Astrocyte of the spinal cord (primary cell): ENCODE measurements at regions not wholly inside any gene's neighbourhood (a gene's known extent, or its start where the extent isn't known, plus 50 kb on each side); places are given as distances from the start of the nearest gene placed in this dataset.

Source experiments
- DNase-seq: peaks from one replicate; pipeline ENCODE4 v3.0.0; 2011; ENCODE audit warnings: low read depth, low spot score
- H3K4me3 ChIP-seq: 2 replicates; pipeline ENCODE4 v1.5.1; 2011; ENCODE audit warnings: low read depth, mild to moderate bottlenecking, low read length, moderate library complexity
- CTCF ChIP-seq: IDR thresholded peaks from 2 replicates; pipeline ENCODE4 v1.5.1; 2012; ENCODE audit warnings: low read depth, mild to moderate bottlenecking, low read length, inconsistent platforms
- in situ Hi-C: cut with HindIII; loops from 2 replicates; pipeline ENCODE4 v1.10.0; 2017; ENCODE audit warnings: low sequenced_read_pairs

GRCh38 chr11:28442131-28442530 lies 333.9 kb downstream of the METTL15 start:
- in situ Hi-C loops, result no loop called here
- no peak for TF ChIP-seq CTCF
- no peak overlapping the region for H3K4me3 ChIP-seq
- no peak for DNase-seq

GRCh38 chr11:28439403-28439802 lies 331.2 kb downstream of the METTL15 start:
- in situ Hi-C loops, result no loop called here
- no peak for DNase-seq
- no peak for TF ChIP-seq CTCF
- H3K4me3 ChIP-seq, result no peak overlapping the region

DNA sequence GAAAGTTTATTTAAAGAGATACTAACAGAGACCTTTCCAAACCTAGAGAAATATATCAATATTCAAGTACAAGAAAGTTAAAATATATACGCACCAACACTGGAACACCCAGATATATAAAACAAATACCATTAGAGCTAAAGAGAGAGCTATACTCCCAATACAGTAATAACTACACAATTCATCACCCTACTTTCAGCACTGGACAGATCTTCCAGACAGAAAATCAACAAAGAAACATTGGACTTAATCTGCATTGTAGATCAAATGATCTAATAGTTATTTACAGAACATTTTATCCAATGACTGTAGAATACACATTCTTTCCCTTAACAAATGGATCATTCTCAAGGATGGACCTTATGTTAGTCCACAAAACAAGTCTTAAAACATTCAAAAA lies 311.9 kb downstream of the METTL15 start:
- DNase-seq, result no peak
- TF ChIP-seq CTCF, result no peak
- H3K4me3 ChIP-seq, result no peak overlapping the region
- in situ Hi-C loops, result no loop called here

DNA sequence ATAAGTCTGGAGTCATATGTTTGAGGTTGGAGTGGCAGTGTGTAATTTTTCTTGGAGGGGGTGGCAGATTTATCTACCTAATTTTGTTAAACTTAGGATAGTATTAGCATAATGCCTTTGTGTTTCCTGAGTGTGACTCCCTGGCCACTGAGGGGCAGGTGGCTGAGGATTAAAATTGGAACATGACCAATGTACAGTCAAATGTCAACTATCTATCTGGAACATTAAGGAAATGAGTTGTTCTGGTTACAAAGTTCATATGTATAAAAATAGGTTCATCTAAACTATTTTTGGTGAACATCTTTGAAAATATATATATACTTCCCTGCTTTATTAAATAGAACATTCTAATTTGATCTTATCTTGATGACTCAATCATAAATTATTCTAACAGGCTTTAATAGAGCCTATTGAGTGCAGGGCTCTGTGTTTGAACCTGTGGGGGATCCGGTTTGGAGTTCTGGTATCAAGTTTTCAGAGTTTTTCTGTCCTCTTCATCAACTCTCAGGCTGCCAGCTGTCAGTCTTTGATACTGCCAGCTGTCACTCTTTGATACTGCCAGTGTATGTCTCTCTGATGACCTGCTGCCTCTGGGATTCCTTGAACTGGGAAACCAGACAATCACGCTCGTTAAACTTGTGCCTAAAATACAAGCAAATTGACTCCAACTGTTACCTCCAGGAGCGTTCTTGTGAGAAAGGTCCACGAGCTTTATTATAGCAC lies 309.6 kb downstream of the METTL15 start:
- no peak overlapping the region for H3K4me3 ChIP-seq
- in situ Hi-C loops, result no loop called here
- TF ChIP-seq CTCF, result no peak
- DNase-seq, result no peak

- in situ Hi-C loops, result no loop called here
- DNase-seq, result no peak
- no peak for TF ChIP-seq CTCF
- H3K4me3 ChIP-seq, result no peak overlapping the region
Observed at GRCh38 chr11:28412029-28412428, 303.8 kb downstream of the METTL15 start.

DNA sequence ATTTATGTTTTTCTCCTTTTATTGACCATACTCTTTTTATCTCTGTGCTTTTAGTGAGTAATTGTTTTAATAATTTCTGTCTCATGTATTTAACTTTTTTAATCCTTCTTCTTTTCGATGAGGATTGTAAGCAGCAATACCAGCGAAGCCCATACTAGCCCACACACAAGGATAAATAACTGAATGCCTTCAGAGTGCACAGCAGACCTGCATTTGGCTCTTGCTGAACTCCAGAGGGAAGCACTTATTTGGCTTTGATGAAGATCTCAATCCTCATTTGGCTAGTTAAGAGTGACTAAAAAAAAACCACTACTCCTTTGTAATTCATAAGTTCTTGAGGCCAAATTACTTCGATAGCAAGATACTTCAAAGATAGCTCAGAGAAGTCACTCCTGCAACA lies 293.3 kb downstream of the METTL15 start:
- no peak for TF ChIP-seq CTCF
- in situ Hi-C loops, result no loop called here
- no peak for DNase-seq
- no peak overlapping the region for H3K4me3 ChIP-seq
